Neural progenitor cell (in vitro differentiated cells): ENCODE measurements at regions not wholly inside any gene's neighbourhood (a gene's known extent, or its start where the extent isn't known, plus 50 kb on each side); places are given as distances from the start of the nearest gene placed in this dataset.

ENCODE experiments used
- DNase-seq: peaks from one replicate; pipeline ENCODE4 v3.0.0-alpha.2; 2016; ENCODE audit warnings: low spot score
- H2AFZ ChIP-seq: fragments of 200-600 bp; sonication (generic); replicated peaks from 2 replicates; pipeline ENCODE4 v1.6.1; 2016; ENCODE audit warnings: antibody characterized with exemption
- H3F3A ChIP-seq: fragments of 200-600 bp; sonication (generic); 2 replicates; pipeline ENCODE4 v1.6.1; 2016; ENCODE audit warnings: antibody characterized with exemption, low read depth
- H3K27ac ChIP-seq: fragments of 200-600 bp; sonication (generic); 2 replicates; pipeline ENCODE4 v1.5.1; 2016; ENCODE audit warnings: mild to moderate bottlenecking
- H3K27me3 ChIP-seq: fragments of 200-600 bp; sonication (generic); 2 replicates; pipeline ENCODE4 v1.6.1; 2016; ENCODE audit warnings: mild to moderate bottlenecking, moderate library complexity
- H3K36me3 ChIP-seq: fragments of 200-600 bp; sonication (generic); 2 replicates; pipeline ENCODE4 v1.5.1; 2016
- H3K4me1 ChIP-seq: fragments of 200-600 bp; sonication (generic); 2 replicates; pipeline ENCODE4 v1.6.1; 2016; ENCODE audit warnings: mixed run types
- H3K4me2 ChIP-seq: fragments of 200-600 bp; sonication (generic); 2 replicates; pipeline ENCODE4 v1.6.1; 2016
- H3K4me3 ChIP-seq: fragments of 200-600 bp; sonication (generic); 2 replicates; pipeline ENCODE4 v1.5.1; 2016
- H3K79me2 ChIP-seq: fragments of 200-600 bp; sonication (generic); 2 replicates; pipeline ENCODE4 v1.6.1; 2016; ENCODE audit warnings: low read depth
- H3K9ac ChIP-seq: fragments of 200-600 bp; sonication (generic); 2 replicates; pipeline ENCODE4 v1.6.1; 2016
- H3K9me3 ChIP-seq: fragments of 200-600 bp; sonication (generic); 2 replicates; pipeline ENCODE4 v1.5.1; 2016; ENCODE audit warnings: low read depth
- H4K20me1 ChIP-seq: fragments of 200-600 bp; sonication (generic); 2 replicates; pipeline ENCODE4 v1.6.1; 2016; ENCODE audit warnings: low read depth
- H3K27ac Mint-ChIP-seq: 3 replicates; pipeline ENCODE4 v1.8.0; 2021; ENCODE audit warnings: mixed read lengths
- H3K27me3 Mint-ChIP-seq: 2 replicates; pipeline ENCODE4 v1.8.0; 2022; ENCODE audit warnings: low read depth, mild to moderate bottlenecking, inconsistent platforms, moderate library complexity, mixed read lengths; ENCODE audit not compliant: insufficient read depth
- H3K36me3 Mint-ChIP-seq: 3 replicates; pipeline ENCODE4 v1.8.0; 2021; ENCODE audit warnings: mixed read lengths
- H3K4me1 Mint-ChIP-seq: 3 replicates; pipeline ENCODE4 v1.8.0; 2021; ENCODE audit warnings: mixed read lengths
- H3K4me3 Mint-ChIP-seq: 3 replicates; pipeline ENCODE4 v1.8.0; 2021; ENCODE audit warnings: mild to moderate bottlenecking, moderate library complexity, mixed read lengths
- H3K9me3 Mint-ChIP-seq: 3 replicates; pipeline ENCODE4 v1.8.0; 2020; ENCODE audit warnings: mixed read lengths
- CTCF ChIP-seq: fragments of 200-600 bp; sonication (generic); IDR thresholded peaks from 2 replicates; pipeline ENCODE4 v1.5.1; 2017; ENCODE audit warnings: antibody characterized with exemption, mild to moderate bottlenecking
- EZH2 ChIP-seq: fragments of 200-600 bp; sonication (generic); IDR thresholded peaks from 2 replicates; pipeline ENCODE4 v1.6.1; 2017; ENCODE audit warnings: antibody characterized with exemption, mild to moderate bottlenecking, moderate library complexity
- EZH2phosphoT487 ChIP-seq: fragments of 200-600 bp; sonication (generic); IDR thresholded peaks from 2 replicates; pipeline ENCODE4 v1.6.1; 2017; ENCODE audit warnings: antibody characterized with exemption

DNA sequence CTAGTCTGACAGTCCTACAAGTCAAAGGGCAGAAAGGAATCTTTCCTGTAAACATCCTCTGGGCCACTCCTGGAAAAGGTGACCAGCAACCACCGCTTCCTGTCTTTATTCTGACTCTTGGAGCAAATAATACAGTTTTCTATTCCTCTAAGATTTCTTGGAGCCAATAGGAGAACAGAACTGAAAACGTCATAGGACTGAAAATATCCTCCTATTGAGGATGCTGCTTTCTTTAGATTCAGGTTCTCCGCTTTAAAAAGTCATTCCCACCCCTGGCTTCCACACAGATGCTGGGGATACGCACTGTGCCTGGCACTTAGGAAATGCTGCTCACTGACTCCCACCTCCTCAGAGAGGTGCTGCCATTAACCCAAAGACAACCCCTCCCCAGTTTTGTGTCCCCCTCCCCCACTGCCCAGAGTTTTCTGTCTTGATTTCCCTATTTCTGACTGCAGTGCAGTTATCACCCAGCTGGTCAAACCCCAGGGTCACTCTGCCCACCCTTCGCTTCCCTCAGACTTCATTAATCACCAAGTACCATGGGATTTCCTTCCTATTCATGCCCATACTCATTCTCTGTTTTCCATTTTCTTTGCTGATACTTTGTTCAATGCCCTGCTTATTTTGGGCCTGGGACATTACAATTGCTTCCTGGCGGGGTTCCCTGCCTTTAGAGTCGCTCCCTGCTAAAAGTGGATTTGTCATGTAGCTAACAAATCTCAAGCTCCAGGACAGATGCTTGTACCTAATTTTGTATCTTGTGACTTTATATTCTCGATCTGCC is 82.1 kb upstream of the ARHGAP29 start:
- Histone ChIP-seq H3K4me3 (no peak overlapping the region), H3K27me3 (no peaks in the 10 kb centered on the region), H3K27ac (peak overlapping the region; percentile 45), H2AFZ (peak overlapping the region; percentile 55), H3K9ac (no peak overlapping the region), H3K4me1 (peaks cover 24% of the 10 kb centered on the region), H4K20me1 (no peaks in the 10 kb centered on the region), H3K36me3 (no peaks in the 10 kb centered on the region), H3K79me2 (no peaks in the 10 kb centered on the region), H3K9me3 (no peaks in the 10 kb centered on the region), H3F3A (peaks cover 14% of the 10 kb centered on the region), H3K4me2 (peak overlapping the region; percentile 60)
- Mint-ChIP-seq H3K36me3 (no peaks in the 10 kb centered on the region), H3K4me1 (peaks cover 11% of the 10 kb centered on the region), H3K9me3 (no peaks in the 10 kb centered on the region), H3K27me3 (no peaks in the 10 kb centered on the region), H3K27ac (no peak overlapping the region), H3K4me3 (no peak overlapping the region)
- TF ChIP-seq EZH2 (no peak), CTCF (no peak), EZH2phosphoT487 (no peak)
- peak; percentile 46 for DNase-seq

DNA sequence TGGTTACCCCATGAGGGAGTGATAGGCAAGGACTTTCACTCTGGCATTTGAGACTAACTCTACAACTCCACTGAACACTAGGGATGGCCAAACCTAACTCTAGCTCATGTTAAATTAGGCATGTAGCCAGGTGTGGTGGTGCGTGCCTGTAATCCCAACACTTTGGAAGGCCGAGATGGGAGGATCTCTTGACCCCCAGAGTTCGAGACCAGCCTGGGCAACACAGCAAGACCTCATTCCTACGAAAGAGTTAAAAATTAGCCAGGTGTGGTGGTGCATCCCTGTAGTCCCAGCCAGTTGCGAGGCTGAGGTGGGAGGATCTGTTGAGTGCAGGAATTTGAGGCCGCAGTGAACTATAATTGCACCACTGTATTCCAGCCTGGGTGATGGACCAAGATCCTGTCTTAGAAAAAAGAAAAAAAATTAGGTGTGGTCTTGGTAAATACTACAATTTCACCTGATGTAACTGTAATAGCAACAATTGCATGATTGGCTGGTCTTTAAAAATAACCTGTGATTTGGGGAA is 81.2 kb upstream of the ARHGAP29 start:
- Mint-ChIP-seq H3K4me1 (peaks cover 11% of the 10 kb centered on the region), H3K4me3 (no peak overlapping the region), H3K9me3 (no peaks in the 10 kb centered on the region), H3K36me3 (no peaks in the 10 kb centered on the region), H3K27ac (peak overlapping the region; percentile 89), H3K27me3 (no peaks in the 10 kb centered on the region)
- peak overlapping the region; percentile 60 for H3K4me2 ChIP-seq
- no peaks in the 10 kb centered on the region for H3K79me2 ChIP-seq
- H3K9ac ChIP-seq = no peak overlapping the region
- H3K36me3 ChIP-seq = no peaks in the 10 kb centered on the region
- H3K4me1 ChIP-seq = peaks cover 24% of the 10 kb centered on the region
- no peak for TF ChIP-seq EZH2
- no peak for TF ChIP-seq EZH2phosphoT487
- TF ChIP-seq CTCF = no peak
- no peak overlapping the region for H3K4me3 ChIP-seq
- no peak for DNase-seq
- no peak overlapping the region for H3K27ac ChIP-seq
- no peaks in the 10 kb centered on the region for H3K9me3 ChIP-seq
- H2AFZ ChIP-seq = peak overlapping the region; percentile 55
- H4K20me1 ChIP-seq = no peaks in the 10 kb centered on the region
- H3K27me3 ChIP-seq = no peaks in the 10 kb centered on the region
- H3F3A ChIP-seq = peaks cover 14% of the 10 kb centered on the region

DNA sequence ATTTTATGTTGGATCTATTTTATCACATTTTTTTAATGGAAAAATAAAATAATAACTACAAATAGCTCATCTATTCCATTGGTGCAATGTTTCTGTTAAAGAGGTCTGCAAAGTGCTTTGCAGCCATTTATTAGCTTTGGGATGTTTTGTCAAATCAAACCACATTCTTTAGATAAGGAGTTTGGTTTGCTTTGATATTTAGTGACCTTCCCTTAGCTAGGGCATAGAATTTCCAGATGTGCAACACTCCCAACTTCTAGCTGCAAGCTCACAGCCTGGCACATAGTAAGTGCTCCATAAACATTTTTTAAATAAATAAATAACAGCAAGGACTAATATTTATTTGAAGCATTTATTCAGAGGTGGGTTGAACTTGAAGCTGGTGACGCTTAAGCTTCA is 80.4 kb upstream of the ARHGAP29 start:
- no peak overlapping the region for H3K27ac Mint-ChIP-seq
- peaks cover 11% of the 10 kb centered on the region for H3K4me1 Mint-ChIP-seq

More for the DNA sequence above, 80.4 kb upstream of the ARHGAP29 start:
- Mint-ChIP-seq H3K4me3 (no peak overlapping the region), H3K9me3 (no peaks in the 10 kb centered on the region), H3K27me3 (no peaks in the 10 kb centered on the region), H3K36me3 (no peaks in the 10 kb centered on the region)
- H2AFZ ChIP-seq = no peak overlapping the region
- H3K27ac ChIP-seq = no peak overlapping the region
- peaks cover 24% of the 10 kb centered on the region for H3K4me1 ChIP-seq
- no peak overlapping the region for H3K4me2 ChIP-seq
- H3K36me3 ChIP-seq = no peaks in the 10 kb centered on the region
- no peaks in the 10 kb centered on the region for H4K20me1 ChIP-seq
- peaks cover 14% of the 10 kb centered on the region for H3F3A ChIP-seq
- no peak overlapping the region for H3K4me3 ChIP-seq
- no peak for DNase-seq
- no peaks in the 10 kb centered on the region for H3K27me3 ChIP-seq
- H3K79me2 ChIP-seq = no peaks in the 10 kb centered on the region
- no peak for TF ChIP-seq CTCF
- no peak for TF ChIP-seq EZH2
- TF ChIP-seq EZH2phosphoT487 = no peak
- H3K9ac ChIP-seq = no peak overlapping the region
- no peaks in the 10 kb centered on the region for H3K9me3 ChIP-seq
